ENCODE measurements at regions not wholly inside any gene's neighbourhood (a gene's known extent, or its start where the extent isn't known, plus 50 kb on each side); places are given as distances from the start of the nearest gene placed in this dataset.

- TF ChIP-seq CTCF (optimal IDR thresholded peaks at IDR 0.05 in 1 of 3, IDR thresholded peaks at IDR 0.05 in 1 of 3, conservative IDR thresholded peaks at IDR 0.05 in 1 of 3; ENCODE audit: extremely low read depth in 1 of 3, insufficient read depth in 2 of 3, low read length in 3 of 3), result no peak
- TF ChIP-seq EZH2 (IDR thresholded peaks at IDR 0.05; ENCODE audit: low read length), result no peak
- no peak for FAIRE-seq
- no peaks in the 10 kb centered on the region for H3K36me3 ChIP-seq (ENCODE audit: control insufficient read depth in 2 of 2, extremely low read depth in 1 of 2, insufficient read depth in 2 of 2, low read length in 2 of 2)
- no peak overlapping the region for H3K9ac ChIP-seq (ENCODE audit: control insufficient read depth, extremely low read depth, insufficient read depth, low read length)
- no peak for DNase-seq (ENCODE audit: low read depth, low spot score)
- H3K4me2 ChIP-seq (ENCODE audit: control insufficient read depth, extremely low read depth, insufficient read depth, low read depth, low read length), result no peak overlapping the region
- no peaks in the 10 kb centered on the region for H3K9me1 ChIP-seq (ENCODE audit: control insufficient read depth, extremely low read depth, insufficient read depth, low read length)
- no peaks in the 10 kb centered on the region for H3K27me3 ChIP-seq (ENCODE audit: control insufficient read depth, extremely low read depth, insufficient read depth, low read length)
- H3K9me3 ChIP-seq (ENCODE audit: control insufficient read depth, low read depth, low read length), result no peaks in the 10 kb centered on the region
- no peaks in the 10 kb centered on the region for H3K4me1 ChIP-seq (ENCODE audit: control insufficient read depth, extremely low read depth, insufficient read depth, low read length)
- H2AFZ ChIP-seq (ENCODE audit: control insufficient read depth, low read length), result no peak overlapping the region
- H3K79me2 ChIP-seq (ENCODE audit: control insufficient read depth, insufficient read depth, low read length), result no peaks in the 10 kb centered on the region
- dilution Hi-C loops (cut with MboI; ENCODE audit: extremely low pct_ligation_motif_present, low sequenced_read_pairs), result no loop called here
- no peak overlapping the region for H3K27ac ChIP-seq (ENCODE audit: control insufficient read depth, insufficient read depth, low read length)
- no peaks in the 10 kb centered on the region for H4K20me1 ChIP-seq (ENCODE audit: control insufficient read depth, extremely low read depth, insufficient read depth, low read length)
- no peak overlapping the region for H3K4me3 ChIP-seq (ENCODE audit: control insufficient read depth in 2 of 3, extremely low read depth in 1 of 3, insufficient read depth in 2 of 3, low read depth in 1 of 3, low read length in 3 of 3)
Measured at GRCh38 chr3:24668039-24668438, 173.4 kb upstream of the THRB start.

GRCh38 chr3:24670871-24671270, 176.2 kb upstream of the THRB start:
- Histone ChIP-seq H3K4me2 (ENCODE audit: control insufficient read depth, extremely low read depth, insufficient read depth, low read depth, low read length) (no peak overlapping the region), H3K9me3 (ENCODE audit: control insufficient read depth, low read depth, low read length) (no peaks in the 10 kb centered on the region), H4K20me1 (ENCODE audit: control insufficient read depth, extremely low read depth, insufficient read depth, low read length) (no peaks in the 10 kb centered on the region), H3K36me3 (ENCODE audit: control insufficient read depth in 2 of 2, extremely low read depth in 1 of 2, insufficient read depth in 2 of 2, low read length in 2 of 2) (no peaks in the 10 kb centered on the region), H3K79me2 (ENCODE audit: control insufficient read depth, insufficient read depth, low read length) (no peaks in the 10 kb centered on the region), H2AFZ (ENCODE audit: control insufficient read depth, low read length) (no peak overlapping the region), H3K4me1 (ENCODE audit: control insufficient read depth, extremely low read depth, insufficient read depth, low read length) (no peaks in the 10 kb centered on the region), H3K9ac (ENCODE audit: control insufficient read depth, extremely low read depth, insufficient read depth, low read length) (no peak overlapping the region), H3K4me3 (ENCODE audit: control insufficient read depth in 2 of 3, extremely low read depth in 1 of 3, insufficient read depth in 2 of 3, low read depth in 1 of 3, low read length in 3 of 3) (no peak overlapping the region), H3K9me1 (ENCODE audit: control insufficient read depth, extremely low read depth, insufficient read depth, low read length) (no peaks in the 10 kb centered on the region), H3K27ac (ENCODE audit: control insufficient read depth, insufficient read depth, low read length) (no peak overlapping the region), H3K27me3 (ENCODE audit: control insufficient read depth, extremely low read depth, insufficient read depth, low read length) (no peaks in the 10 kb centered on the region)
- FAIRE-seq (no peak), DNase-seq (ENCODE audit: low read depth, low spot score) (no peak)
- TF ChIP-seq CTCF (optimal IDR thresholded peaks at IDR 0.05 in 1 of 3, IDR thresholded peaks at IDR 0.05 in 1 of 3, conservative IDR thresholded peaks at IDR 0.05 in 1 of 3; ENCODE audit: extremely low read depth in 1 of 3, insufficient read depth in 2 of 3, low read length in 3 of 3), result no peak
- dilution Hi-C loops (cut with MboI; ENCODE audit: extremely low pct_ligation_motif_present, low sequenced_read_pairs), result no loop called here
